ENCODE measurements at regions not wholly inside any gene's neighbourhood (a gene's known extent, or its start where the extent isn't known, plus 50 kb on each side); places are given as distances from the start of the nearest gene placed in this dataset.

DNA sequence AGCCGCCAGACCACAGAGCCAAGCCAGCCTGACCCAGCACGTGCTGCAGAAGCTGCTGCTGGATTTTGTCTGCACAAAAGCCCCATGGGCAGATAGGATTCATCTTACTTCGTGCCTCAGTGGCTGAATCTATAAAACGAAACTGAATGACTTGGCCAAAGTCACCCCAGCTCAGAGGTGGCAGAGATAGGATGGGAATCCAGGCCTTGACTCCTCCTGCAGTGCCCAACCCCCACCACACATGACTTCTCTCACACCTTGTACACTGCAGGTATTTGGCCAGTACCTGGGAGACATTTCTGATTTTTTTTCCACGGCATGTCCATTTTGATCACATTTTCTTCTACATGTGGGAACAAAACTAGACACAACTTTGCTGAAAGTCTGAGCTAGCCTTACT, 182.1 kb downstream of the ANKRD60 start:
- TF ChIP-seq POLR2A (IDR thresholded peaks at IDR 0.05; ENCODE audit: low read depth) (no peak), POLR2AphosphoS5 (IDR thresholded peaks at IDR 0.05) (no peak), EP300 (IDR thresholded peaks at IDR 0.05) (no peak)
- TF ChIP-seq, protein P1, sequence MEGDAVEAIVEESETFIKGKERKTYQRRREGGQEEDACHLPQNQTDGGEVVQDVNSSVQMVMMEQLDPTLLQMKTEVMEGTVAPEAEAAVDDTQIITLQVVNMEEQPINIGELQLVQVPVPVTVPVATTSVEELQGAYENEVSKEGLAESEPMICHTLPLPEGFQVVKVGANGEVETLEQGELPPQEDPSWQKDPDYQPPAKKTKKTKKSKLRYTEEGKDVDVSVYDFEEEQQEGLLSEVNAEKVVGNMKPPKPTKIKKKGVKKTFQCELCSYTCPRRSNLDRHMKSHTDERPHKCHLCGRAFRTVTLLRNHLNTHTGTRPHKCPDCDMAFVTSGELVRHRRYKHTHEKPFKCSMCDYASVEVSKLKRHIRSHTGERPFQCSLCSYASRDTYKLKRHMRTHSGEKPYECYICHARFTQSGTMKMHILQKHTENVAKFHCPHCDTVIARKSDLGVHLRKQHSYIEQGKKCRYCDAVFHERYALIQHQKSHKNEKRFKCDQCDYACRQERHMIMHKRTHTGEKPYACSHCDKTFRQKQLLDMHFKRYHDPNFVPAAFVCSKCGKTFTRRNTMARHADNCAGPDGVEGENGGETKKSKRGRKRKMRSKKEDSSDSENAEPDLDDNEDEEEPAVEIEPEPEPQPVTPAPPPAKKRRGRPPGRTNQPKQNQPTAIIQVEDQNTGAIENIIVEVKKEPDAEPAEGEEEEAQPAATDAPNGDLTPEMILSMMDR (IDR thresholded peaks at IDR 0.05), result no peak
